ENCODE measurements at regions not wholly inside any gene's neighbourhood (a gene's known extent, or its start where the extent isn't known, plus 50 kb on each side); places are given as distances from the start of the nearest gene placed in this dataset.
"Not testable (repeated sequence)": the region's sequence is repeated elsewhere in the genome, so short reads cannot be mapped to it uniquely, and the experiment has no call there.

- H3K4me3 ChIP-seq: no peak overlapping the region
- H3K27me3 ChIP-seq: no peaks in the 10 kb centered on the region
- no peaks in the 10 kb centered on the region for H3K4me1 ChIP-seq
- 78 to 85% methylated on average over 2 of the region's 2 CpGs for WGBS, 2 donors
- H3K36me3 ChIP-seq: no peaks in the 10 kb centered on the region
- TF ChIP-seq, protein P1, sequence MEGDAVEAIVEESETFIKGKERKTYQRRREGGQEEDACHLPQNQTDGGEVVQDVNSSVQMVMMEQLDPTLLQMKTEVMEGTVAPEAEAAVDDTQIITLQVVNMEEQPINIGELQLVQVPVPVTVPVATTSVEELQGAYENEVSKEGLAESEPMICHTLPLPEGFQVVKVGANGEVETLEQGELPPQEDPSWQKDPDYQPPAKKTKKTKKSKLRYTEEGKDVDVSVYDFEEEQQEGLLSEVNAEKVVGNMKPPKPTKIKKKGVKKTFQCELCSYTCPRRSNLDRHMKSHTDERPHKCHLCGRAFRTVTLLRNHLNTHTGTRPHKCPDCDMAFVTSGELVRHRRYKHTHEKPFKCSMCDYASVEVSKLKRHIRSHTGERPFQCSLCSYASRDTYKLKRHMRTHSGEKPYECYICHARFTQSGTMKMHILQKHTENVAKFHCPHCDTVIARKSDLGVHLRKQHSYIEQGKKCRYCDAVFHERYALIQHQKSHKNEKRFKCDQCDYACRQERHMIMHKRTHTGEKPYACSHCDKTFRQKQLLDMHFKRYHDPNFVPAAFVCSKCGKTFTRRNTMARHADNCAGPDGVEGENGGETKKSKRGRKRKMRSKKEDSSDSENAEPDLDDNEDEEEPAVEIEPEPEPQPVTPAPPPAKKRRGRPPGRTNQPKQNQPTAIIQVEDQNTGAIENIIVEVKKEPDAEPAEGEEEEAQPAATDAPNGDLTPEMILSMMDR (IDR thresholded peaks at IDR 0.05): no peak
- TF ChIP-seq EP300 (IDR thresholded peaks at IDR 0.05): no peak
- TF ChIP-seq POLR2A (IDR thresholded peaks at IDR 0.05): no peak
- no peak for DNase-seq (ENCODE audit: low spot score in 2 of 2)
- H3K9me3 ChIP-seq: no peaks in the 10 kb centered on the region
- H3K27ac ChIP-seq: no peak overlapping the region
Observed at GRCh38 chr12:60568914-60569313, 973.1 kb downstream of the SLC16A7 start.

- no peak for DNase-seq (ENCODE audit: low spot score in 2 of 2)
- H3K27ac ChIP-seq: no peak overlapping the region
- H3K9me3 ChIP-seq: no peaks in the 10 kb centered on the region
- TF ChIP-seq, protein P1 (IDR thresholded peaks at IDR 0.05): no peak
- no peak for TF ChIP-seq EP300 (IDR thresholded peaks at IDR 0.05)
- no peak for TF ChIP-seq POLR2A (IDR thresholded peaks at IDR 0.05)
- 35 to 47% methylated on average over 4 of the region's 4 CpGs for WGBS, 2 donors
- H3K36me3 ChIP-seq: no peaks in the 10 kb centered on the region
- H3K4me1 ChIP-seq: no peaks in the 10 kb centered on the region
- no peak overlapping the region for H3K4me3 ChIP-seq
- H3K27me3 ChIP-seq: no peaks in the 10 kb centered on the region
Observed at GRCh38 chr12:60577607-60578006, 981.8 kb downstream of the SLC16A7 start.

- not testable (repeated sequence) for H3K27ac ChIP-seq; DNase-seq (ENCODE audit: low spot score in 2 of 2); H3K36me3 ChIP-seq; H3K27me3 ChIP-seq; H3K4me3 ChIP-seq; H3K4me1 ChIP-seq; H3K9me3 ChIP-seq
- 94% methylated on average over 1 of the region's 1 CpG for WGBS, 2 donors
Observed at GRCh38 chr12:60587664-60588063, 991.8 kb downstream of the SLC16A7 start.

GRCh38 chr12:60594035-60594711, 998.3 kb downstream of the SLC16A7 start:
- Histone ChIP-seq H3K4me1 (no peaks in the 10 kb centered on the region), H3K27me3 (no peaks in the 10 kb centered on the region), H3K27ac (no peak overlapping the region), H3K9me3 (peaks cover 0 to 11% (median 0%) of the 10 kb centered on the region in 4 donors), H3K36me3 (no peaks in the 10 kb centered on the region), H3K4me3 (no peak overlapping the region)
- WGBS, 2 donors: 88 to 91% methylated on average over 13 of the region's 13 CpGs
- TF ChIP-seq, protein P1 (IDR thresholded peaks at IDR 0.05): no peak
- TF ChIP-seq EP300 (IDR thresholded peaks at IDR 0.05) (no peak), POLR2A (IDR thresholded peaks at IDR 0.05) (no peak)
- no peak for DNase-seq (ENCODE audit: low spot score in 2 of 2)

DNA sequence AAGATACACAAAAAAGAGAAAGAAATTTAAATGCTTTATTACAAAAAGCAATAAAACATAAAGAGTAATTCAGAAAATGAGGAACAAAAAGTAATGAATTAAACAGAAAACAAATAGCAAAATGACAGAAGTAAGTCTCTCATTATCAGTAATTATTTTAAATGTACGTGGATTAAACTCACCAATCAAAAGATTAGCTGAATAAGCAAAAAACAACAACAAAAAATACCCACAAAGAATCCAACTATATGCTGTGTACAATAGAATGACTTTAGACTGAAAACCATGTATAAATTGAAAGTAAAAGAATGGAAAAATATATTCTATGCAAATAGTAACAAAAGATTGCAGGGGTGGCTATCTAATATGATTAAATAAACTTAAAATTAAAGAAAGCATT, 1006.8 kb downstream of the SLC16A7 start:
- Histone ChIP-seq H3K4me3 (no peak overlapping the region), H3K36me3 (no peaks in the 10 kb centered on the region), H3K4me1 (no peaks in the 10 kb centered on the region), H3K27me3 (no peaks in the 10 kb centered on the region), H3K9me3 (peaks cover 0 to 30% (median 2%) of the 10 kb centered on the region in 4 donors), H3K27ac (no peak overlapping the region)
- no peak for DNase-seq (ENCODE audit: low spot score in 2 of 2)
- 62 to 65% methylated on average over 1 of the region's 1 CpG for WGBS, 2 donors
- TF ChIP-seq, protein P1 (IDR thresholded peaks at IDR 0.05): no peak
- TF ChIP-seq EP300 (IDR thresholded peaks at IDR 0.05) (no peak), POLR2A (IDR thresholded peaks at IDR 0.05) (no peak)

GRCh38 chr12:60603475-60603874, 1007.6 kb downstream of the SLC16A7 start:
- H3K27ac ChIP-seq; H3K4me3 ChIP-seq; DNase-seq (ENCODE audit: low spot score in 2 of 2); H3K27me3 ChIP-seq; H3K36me3 ChIP-seq; H3K4me1 ChIP-seq: not testable (repeated sequence)
- peaks cover 0 to 30% (median 2%) of the 10 kb centered on the region in 4 donors for H3K9me3 ChIP-seq
- 75 to 83% methylated on average over 5 of the region's 5 CpGs for WGBS, 2 donors
